Left lung (tissue), 4 donors: ENCODE measurements at regions not wholly inside any gene's neighbourhood (a gene's known extent, or its start where the extent isn't known, plus 50 kb on each side); places are given as distances from the start of the nearest gene placed in this dataset.
"Not testable (repeated sequence)": the region's sequence is repeated elsewhere in the genome, so short reads cannot be mapped to it uniquely, and the experiment has no call there.

Source experiments
- ATAC-seq: fragments of 200-7000 bp; cut with Tn5 transposase; one replicate; pipeline ENCODE4 v1.9.1; 2020; ENCODE audit warnings: moderate library complexity
- DNase-seq, 4 donors: peaks; one replicate each; pipeline ENCODE4 v3.0.0-alpha.2; 2013 to 2020
- H3K27ac ChIP-seq, 2 donors: fragments of 200-600 bp; sonication (generic) in 1 of 2; one replicate each; pipeline versions ENCODE4 v1.5.0 to v1.8.0; 2020 to 2021
- H3K27me3 ChIP-seq, 2 donors: fragments of 200-600 bp; sonication (generic) in 1 of 2; one replicate each; pipeline versions ENCODE4 v1.5.0 to v1.8.0; 2020 to 2021
- H3K36me3 ChIP-seq, 2 donors: fragments of 200-600 bp; sonication (generic) in 1 of 2; one replicate each; pipeline versions ENCODE4 v1.5.0 to v1.8.0; 2020 to 2021
- H3K4me1 ChIP-seq, 2 donors: fragments of 200-600 bp; one replicate each; pipeline ENCODE4 v1.8.0; 2021
- H3K4me3 ChIP-seq, 2 donors: fragments of 200-600 bp; sonication (generic) in 1 of 2; one replicate each; pipeline versions ENCODE4 v1.5.0 to v1.8.0; 2020 to 2021; ENCODE audit warnings: mild to moderate bottlenecking in 1 of 2
- H3K9me3 ChIP-seq, 2 donors: fragments of 200-600 bp; sonication (generic) in 1 of 2; one replicate each; pipeline versions ENCODE4 v1.5.0 to v1.8.0; 2020 to 2021
- CTCF ChIP-seq, 2 donors: fragments of 200-600 bp; sonication (generic) in 1 of 2; IDR thresholded peaks; one replicate each; pipeline versions ENCODE4 v1.5.0 to v1.8.0; 2021; ENCODE audit warnings: antibody characterized with exemption in 2 of 2
- intact Hi-C, 2 donors: fragments of 100-400 bp; cut with DNase I; formaldehyde crosslinking; loops; one replicate each; pipeline versions ENCODE4 v1.11.2 to v1.14.2; 2022
- donor health status: DM: no; HTN: yes; CAD: no.
- donor health status: DM: no; HTN: no; CAD: no.

GRCh38 chr5:104081232-104081631 lies 518.6 kb upstream of the NUDT12 start:
- Histone ChIP-seq H3K4me1 (no peaks in the 10 kb centered on the region), H3K4me3 (no peak overlapping the region), H3K36me3 (no peaks in the 10 kb centered on the region), H3K9me3 (peaks cover 0 to 1% of the 10 kb centered on the region in 2 donors), H3K27ac (no peak overlapping the region), H3K27me3 (no peaks in the 10 kb centered on the region)
- DNase-seq (no peak), ATAC-seq (no peak)
- no peak for TF ChIP-seq CTCF (IDR thresholded peaks at IDR 0.05)
- intact Hi-C loops, result no loop called here

- H3K4me1 ChIP-seq, result no peaks in the 10 kb centered on the region
- intact Hi-C loops, result no loop called here
- no peaks in the 10 kb centered on the region for H3K27me3 ChIP-seq
- no peak overlapping the region for H3K27ac ChIP-seq
- peaks cover 0 to 2% of the 10 kb centered on the region in 2 donors for H3K9me3 ChIP-seq
- no peaks in the 10 kb centered on the region for H3K36me3 ChIP-seq
- H3K4me3 ChIP-seq, result no peak overlapping the region
- no peak for TF ChIP-seq CTCF (IDR thresholded peaks at IDR 0.05)
- no peak for ATAC-seq
- DNase-seq, result no peak
These were observed 518.1 kb upstream of the NUDT12 start for GRCh38 chr5:104080646-104081175.

- H3K27ac ChIP-seq, H3K4me3 ChIP-seq, H3K27me3 ChIP-seq, DNase-seq, H3K36me3 ChIP-seq, H3K9me3 ChIP-seq, intact Hi-C loops, H3K4me1 ChIP-seq, ATAC-seq: not testable (repeated sequence)
These were observed 517.5 kb upstream of the NUDT12 start for GRCh38 chr5:104079861-104080645.

- no peaks in the 10 kb centered on the region for H3K36me3 ChIP-seq
- H3K27ac ChIP-seq, result no peak overlapping the region
- no peaks in the 10 kb centered on the region for H3K27me3 ChIP-seq
- ATAC-seq (no peak), DNase-seq (no peak)
- H3K4me1 ChIP-seq, result no peaks in the 10 kb centered on the region
- TF ChIP-seq CTCF (IDR thresholded peaks at IDR 0.05), result no peak
- intact Hi-C loops, result no loop called here
- H3K9me3 ChIP-seq, result peaks cover 3 to 9% of the 10 kb centered on the region in 2 donors
- H3K4me3 ChIP-seq, result no peak overlapping the region
These were observed 509.3 kb upstream of the NUDT12 start for GRCh38 chr5:104071887-104072286.

- H3K9me3 ChIP-seq, result peaks cover 0 to 2% of the 10 kb centered on the region in 2 donors
- H3K4me1 ChIP-seq, result no peaks in the 10 kb centered on the region
- ATAC-seq (no peak), DNase-seq (no peak)
- no peak for TF ChIP-seq CTCF (IDR thresholded peaks at IDR 0.05)
- H3K27me3 ChIP-seq, result no peaks in the 10 kb centered on the region
- no peaks in the 10 kb centered on the region for H3K36me3 ChIP-seq
- H3K27ac ChIP-seq, result no peak overlapping the region
- intact Hi-C loops, result no loop called here
- H3K4me3 ChIP-seq, result no peak overlapping the region
These were observed 500.2 kb upstream of the NUDT12 start for GRCh38 chr5:104062621-104063377.
